WERI-Rb-1 (cell line): ENCODE measurements at regions not wholly inside any gene's neighbourhood (a gene's known extent, or its start where the extent isn't known, plus 50 kb on each side); places are given as distances from the start of the nearest gene placed in this dataset.
"Not testable (repeated sequence)": the region's sequence is repeated elsewhere in the genome, so short reads cannot be mapped to it uniquely, and the experiment has no call there.

ENCODE experiments used
- DNase-seq: peaks from one replicate; pipeline ENCODE4 v3.0.0-alpha.2; 2020
- H3K27ac ChIP-seq: fragments of 250-450 bp; sonication (Bioruptor Pico); 2 replicates; pipeline ENCODE4 v1.5.1; 2020; ENCODE audit warnings: mild to moderate bottlenecking, moderate library complexity
- H3K27me3 ChIP-seq: fragments of 250-450 bp; sonication (Bioruptor Pico); 2 replicates; pipeline ENCODE4 v1.5.1; 2021; ENCODE audit warnings: mild to moderate bottlenecking, low read depth, moderate library complexity; ENCODE audit not compliant: insufficient read depth, severe bottlenecking
- H3K36me3 ChIP-seq: fragments of 250-450 bp; sonication (Bioruptor Pico); 2 replicates; pipeline ENCODE4 v1.5.1; 2020; ENCODE audit warnings: mild to moderate bottlenecking, moderate library complexity
- H3K4me3 ChIP-seq: 2 replicates; pipeline ENCODE4 v1.5.1; 2011; ENCODE audit warnings: low read depth, mild to moderate bottlenecking, control low read depth, low read length
- H3K9me3 ChIP-seq: fragments of 250-450 bp; sonication (Bioruptor Pico); 2 replicates; pipeline ENCODE4 v1.5.1; 2021; ENCODE audit warnings: mild to moderate bottlenecking, moderate library complexity; ENCODE audit not compliant: severe bottlenecking
- TF ChIP-seq, protein P1 (sequence below): IDR thresholded peaks from 2 replicates; pipeline ENCODE4 v1.5.1; 2011; ENCODE audit warnings: low read depth, mild to moderate bottlenecking, control low read depth, inconsistent platforms, low read length

DNA sequence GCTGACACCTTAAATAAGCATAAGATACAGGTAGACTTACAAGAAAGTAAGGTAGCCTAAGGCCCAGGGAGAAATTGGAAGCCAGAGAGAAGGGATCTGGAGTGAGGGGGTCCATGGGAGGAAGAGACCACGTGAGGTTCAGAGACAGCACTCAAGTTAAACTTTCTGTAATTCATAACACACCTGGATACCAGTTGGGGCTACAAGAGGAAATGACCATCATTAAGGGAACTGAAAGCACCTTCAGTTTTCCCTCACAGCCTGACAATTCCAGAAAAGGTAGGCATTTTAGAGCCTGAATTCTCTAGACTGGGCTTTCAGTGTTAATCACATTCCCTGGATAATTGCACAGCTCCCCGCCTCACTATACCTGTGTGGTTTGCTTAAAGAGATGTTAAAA is 355.5 kb downstream of the FBXW7 start:
- Histone ChIP-seq H3K27ac (no peak overlapping the region), H3K4me3 (no peak overlapping the region), H3K9me3 (peaks cover 6% of the 10 kb centered on the region), H3K27me3 (peaks cover 88% of the 10 kb centered on the region), H3K36me3 (no peaks in the 10 kb centered on the region)
- TF ChIP-seq, protein P1, sequence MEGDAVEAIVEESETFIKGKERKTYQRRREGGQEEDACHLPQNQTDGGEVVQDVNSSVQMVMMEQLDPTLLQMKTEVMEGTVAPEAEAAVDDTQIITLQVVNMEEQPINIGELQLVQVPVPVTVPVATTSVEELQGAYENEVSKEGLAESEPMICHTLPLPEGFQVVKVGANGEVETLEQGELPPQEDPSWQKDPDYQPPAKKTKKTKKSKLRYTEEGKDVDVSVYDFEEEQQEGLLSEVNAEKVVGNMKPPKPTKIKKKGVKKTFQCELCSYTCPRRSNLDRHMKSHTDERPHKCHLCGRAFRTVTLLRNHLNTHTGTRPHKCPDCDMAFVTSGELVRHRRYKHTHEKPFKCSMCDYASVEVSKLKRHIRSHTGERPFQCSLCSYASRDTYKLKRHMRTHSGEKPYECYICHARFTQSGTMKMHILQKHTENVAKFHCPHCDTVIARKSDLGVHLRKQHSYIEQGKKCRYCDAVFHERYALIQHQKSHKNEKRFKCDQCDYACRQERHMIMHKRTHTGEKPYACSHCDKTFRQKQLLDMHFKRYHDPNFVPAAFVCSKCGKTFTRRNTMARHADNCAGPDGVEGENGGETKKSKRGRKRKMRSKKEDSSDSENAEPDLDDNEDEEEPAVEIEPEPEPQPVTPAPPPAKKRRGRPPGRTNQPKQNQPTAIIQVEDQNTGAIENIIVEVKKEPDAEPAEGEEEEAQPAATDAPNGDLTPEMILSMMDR: no peak
- DNase-seq: no peak

DNA sequence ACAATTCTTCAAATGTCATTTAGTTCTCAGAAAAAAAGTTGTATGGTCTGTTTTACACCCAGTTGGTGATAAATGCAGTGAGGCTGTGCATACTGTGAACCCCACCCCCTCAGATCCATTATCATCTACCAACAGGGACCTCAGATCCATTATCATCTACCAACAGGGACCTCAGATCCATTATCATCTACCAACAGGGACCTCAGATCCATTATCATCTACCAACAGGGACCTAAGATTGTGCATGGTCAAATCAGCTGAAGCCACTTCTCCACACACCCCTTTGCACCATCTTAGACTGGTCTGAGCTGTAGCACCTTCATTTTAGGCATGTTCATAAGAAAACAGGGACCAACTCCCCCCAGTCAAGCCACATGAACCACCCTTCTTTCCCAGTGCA is 358.4 kb downstream of the FBXW7 start:
- not testable (repeated sequence) for H3K36me3 ChIP-seq, H3K9me3 ChIP-seq, H3K4me3 ChIP-seq, H3K27ac ChIP-seq, DNase-seq
- H3K27me3 ChIP-seq: peaks cover 88% of the 10 kb centered on the region

- Histone ChIP-seq H3K27me3 (peaks cover 88% of the 10 kb centered on the region), H3K27ac (no peak overlapping the region), H3K9me3 (peaks cover 2% of the 10 kb centered on the region), H3K4me3 (no peak overlapping the region), H3K36me3 (no peaks in the 10 kb centered on the region)
- no peak for DNase-seq
- TF ChIP-seq, protein P1: no peak
Observed at GRCh38 chr4:152176627-152177214, 359.2 kb downstream of the FBXW7 start.

DNA sequence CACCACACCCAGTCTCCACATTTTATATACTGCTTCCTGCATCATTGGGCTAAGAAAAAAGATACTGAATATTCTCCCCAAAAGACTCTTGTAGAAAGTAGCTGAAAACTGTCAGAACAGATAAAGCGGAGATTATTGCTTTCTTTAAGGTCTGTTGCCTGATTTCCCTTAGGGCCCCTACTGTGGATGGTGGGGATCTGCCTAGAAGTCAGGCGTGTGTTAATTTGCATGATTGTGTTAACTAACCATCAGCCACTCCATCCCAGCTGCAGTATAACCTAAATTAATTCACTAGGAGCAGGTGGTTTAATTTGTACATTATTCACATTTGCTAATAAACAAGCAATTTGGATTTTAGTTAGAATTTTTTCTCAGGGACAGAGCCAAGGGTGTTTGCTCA is 360.3 kb downstream of the FBXW7 start:
- TF ChIP-seq, protein P1: no peak
- no peak for DNase-seq
- H3K27me3 ChIP-seq: peaks cover 92% of the 10 kb centered on the region
- no peaks in the 10 kb centered on the region for H3K36me3 ChIP-seq
- H3K9me3 ChIP-seq: peaks cover 4% of the 10 kb centered on the region
- H3K4me3 ChIP-seq: no peak overlapping the region
- H3K27ac ChIP-seq: no peak overlapping the region

GRCh38 chr4:152172146-152172545 is 363.7 kb downstream of the FBXW7 start:
- H3K4me3 ChIP-seq: no peak overlapping the region
- TF ChIP-seq, protein P1: no peak
- no peaks in the 10 kb centered on the region for H3K36me3 ChIP-seq
- H3K27ac ChIP-seq: no peak overlapping the region
- DNase-seq: no peak
- peaks cover 4% of the 10 kb centered on the region for H3K9me3 ChIP-seq
- peaks cover 73% of the 10 kb centered on the region for H3K27me3 ChIP-seq

- H3K9me3 ChIP-seq: peaks cover 4% of the 10 kb centered on the region
- no peak overlapping the region for H3K4me3 ChIP-seq
- no peaks in the 10 kb centered on the region for H3K36me3 ChIP-seq
- peaks cover 69% of the 10 kb centered on the region for H3K27me3 ChIP-seq
- H3K27ac ChIP-seq: no peak overlapping the region
- TF ChIP-seq, protein P1: no peak
- no peak for DNase-seq
Observed at GRCh38 chr4:152171556-152171955, 364.3 kb downstream of the FBXW7 start.
